ENCODE measurements at regions not wholly inside any gene's neighbourhood (a gene's known extent, or its start where the extent isn't known, plus 50 kb on each side); places are given as distances from the start of the nearest gene placed in this dataset.

DNA sequence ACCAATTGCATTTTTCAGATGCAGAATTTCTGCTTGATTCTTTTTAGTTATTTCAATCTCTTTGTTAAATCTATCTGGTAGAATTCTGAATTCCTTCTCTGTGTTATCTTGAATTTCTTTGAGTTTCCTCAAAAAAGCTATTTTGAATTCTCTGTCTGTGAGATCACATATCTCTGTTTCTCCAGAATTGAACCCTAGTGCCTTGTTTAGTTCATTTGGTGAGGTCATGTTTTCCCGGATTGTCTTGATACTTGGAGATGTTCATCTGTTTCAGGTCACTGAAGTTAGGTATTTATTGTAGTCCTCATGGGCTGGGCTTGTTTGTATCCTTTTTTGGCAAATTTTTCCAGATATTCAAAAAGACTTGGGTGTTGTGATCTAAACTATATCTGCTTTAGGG, 202.9 kb upstream of the SERP2 start:
- Histone ChIP-seq H3K27ac (no peak overlapping the region), H3K36me3 (no peaks in the 10 kb centered on the region), H3K27me3 (no peaks in the 10 kb centered on the region), H3K9me3 (no peaks in the 10 kb centered on the region), H3K4me1 (peaks cover 11% of the 10 kb centered on the region), H3K4me3 (no peak overlapping the region)
- no peak for ATAC-seq
- TF ChIP-seq, protein P1, sequence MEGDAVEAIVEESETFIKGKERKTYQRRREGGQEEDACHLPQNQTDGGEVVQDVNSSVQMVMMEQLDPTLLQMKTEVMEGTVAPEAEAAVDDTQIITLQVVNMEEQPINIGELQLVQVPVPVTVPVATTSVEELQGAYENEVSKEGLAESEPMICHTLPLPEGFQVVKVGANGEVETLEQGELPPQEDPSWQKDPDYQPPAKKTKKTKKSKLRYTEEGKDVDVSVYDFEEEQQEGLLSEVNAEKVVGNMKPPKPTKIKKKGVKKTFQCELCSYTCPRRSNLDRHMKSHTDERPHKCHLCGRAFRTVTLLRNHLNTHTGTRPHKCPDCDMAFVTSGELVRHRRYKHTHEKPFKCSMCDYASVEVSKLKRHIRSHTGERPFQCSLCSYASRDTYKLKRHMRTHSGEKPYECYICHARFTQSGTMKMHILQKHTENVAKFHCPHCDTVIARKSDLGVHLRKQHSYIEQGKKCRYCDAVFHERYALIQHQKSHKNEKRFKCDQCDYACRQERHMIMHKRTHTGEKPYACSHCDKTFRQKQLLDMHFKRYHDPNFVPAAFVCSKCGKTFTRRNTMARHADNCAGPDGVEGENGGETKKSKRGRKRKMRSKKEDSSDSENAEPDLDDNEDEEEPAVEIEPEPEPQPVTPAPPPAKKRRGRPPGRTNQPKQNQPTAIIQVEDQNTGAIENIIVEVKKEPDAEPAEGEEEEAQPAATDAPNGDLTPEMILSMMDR (IDR thresholded peaks at IDR 0.05): no peak
- intact Hi-C loops (cut with DNase I): no loop called here
- no peak for DNase-seq

DNA sequence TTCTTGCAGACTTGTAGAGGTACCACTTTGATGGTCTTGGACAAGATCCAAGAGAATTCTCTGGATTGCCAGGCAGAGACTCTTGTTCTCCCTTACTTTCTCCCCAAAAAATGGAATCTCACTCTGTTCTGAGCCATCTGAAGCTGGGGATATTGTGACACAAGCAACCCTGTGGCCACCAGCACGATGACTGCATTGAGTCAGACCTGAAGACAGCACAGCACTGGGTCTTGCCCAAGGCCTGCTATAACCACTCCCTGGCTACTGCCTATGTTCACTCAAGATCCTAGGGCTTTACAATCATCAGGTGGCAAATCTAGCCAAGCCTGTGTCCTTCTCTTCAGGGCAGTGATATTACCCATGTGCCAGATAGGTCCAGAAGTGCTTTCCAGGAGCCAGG, 202.5 kb upstream of the SERP2 start:
- Histone ChIP-seq H3K36me3 (no peaks in the 10 kb centered on the region), H3K27me3 (no peaks in the 10 kb centered on the region), H3K4me3 (no peak overlapping the region), H3K27ac (no peak overlapping the region), H3K4me1 (peaks cover 11% of the 10 kb centered on the region), H3K9me3 (no peaks in the 10 kb centered on the region)
- intact Hi-C loops (cut with DNase I): no loop called here
- TF ChIP-seq, protein P1 (IDR thresholded peaks at IDR 0.05): no peak
- DNase-seq: no peak
- ATAC-seq: peak; percentile 41

- TF ChIP-seq, protein P1 (IDR thresholded peaks at IDR 0.05): no peak
- Histone ChIP-seq H3K36me3 (no peaks in the 10 kb centered on the region), H3K9me3 (no peaks in the 10 kb centered on the region), H3K4me3 (no peak overlapping the region), H3K4me1 (peaks cover 11% of the 10 kb centered on the region), H3K27ac (no peak overlapping the region), H3K27me3 (no peaks in the 10 kb centered on the region)
- intact Hi-C loops (cut with DNase I): no loop called here
- DNase-seq (no peak), ATAC-seq (peak; percentile 54)
These were observed 201.8 kb upstream of the SERP2 start for GRCh38 chr13:44171861-44172260.

DNA sequence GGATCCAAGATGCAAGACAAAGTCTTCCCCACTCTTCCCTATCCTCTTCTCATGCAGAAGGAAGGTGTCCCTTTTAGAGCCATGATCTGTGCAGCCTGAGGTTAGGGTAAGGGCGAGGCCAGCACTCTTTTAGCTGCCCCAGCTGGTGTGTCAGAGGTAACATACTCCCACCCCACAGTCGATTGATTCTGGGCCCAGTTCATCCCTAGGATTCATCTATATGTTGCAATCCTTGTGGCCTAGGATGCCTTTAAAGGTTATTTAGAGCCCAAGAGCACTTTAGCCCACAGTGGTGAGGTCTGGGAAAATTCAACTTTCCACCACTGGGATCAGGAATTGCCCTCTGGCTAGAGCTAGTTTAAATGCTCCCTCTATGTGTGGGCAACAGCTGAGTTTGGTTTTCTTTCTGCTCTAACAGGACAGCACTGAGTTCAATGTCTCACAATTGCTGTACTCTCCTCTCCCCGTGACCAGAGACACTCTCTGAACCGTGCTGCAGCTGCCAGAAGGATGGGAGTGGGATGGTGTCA, 201.3 kb upstream of the SERP2 start:
- no peak overlapping the region for H3K27ac ChIP-seq
- ATAC-seq (no peak), DNase-seq (no peak)
- TF ChIP-seq, protein P1 (IDR thresholded peaks at IDR 0.05): no peak
- no peaks in the 10 kb centered on the region for H3K9me3 ChIP-seq
- H3K36me3 ChIP-seq: no peaks in the 10 kb centered on the region
- peaks cover 11% of the 10 kb centered on the region for H3K4me1 ChIP-seq
- H3K4me3 ChIP-seq: no peak overlapping the region
- H3K27me3 ChIP-seq: no peaks in the 10 kb centered on the region
- intact Hi-C loops (cut with DNase I): no loop called here

DNA sequence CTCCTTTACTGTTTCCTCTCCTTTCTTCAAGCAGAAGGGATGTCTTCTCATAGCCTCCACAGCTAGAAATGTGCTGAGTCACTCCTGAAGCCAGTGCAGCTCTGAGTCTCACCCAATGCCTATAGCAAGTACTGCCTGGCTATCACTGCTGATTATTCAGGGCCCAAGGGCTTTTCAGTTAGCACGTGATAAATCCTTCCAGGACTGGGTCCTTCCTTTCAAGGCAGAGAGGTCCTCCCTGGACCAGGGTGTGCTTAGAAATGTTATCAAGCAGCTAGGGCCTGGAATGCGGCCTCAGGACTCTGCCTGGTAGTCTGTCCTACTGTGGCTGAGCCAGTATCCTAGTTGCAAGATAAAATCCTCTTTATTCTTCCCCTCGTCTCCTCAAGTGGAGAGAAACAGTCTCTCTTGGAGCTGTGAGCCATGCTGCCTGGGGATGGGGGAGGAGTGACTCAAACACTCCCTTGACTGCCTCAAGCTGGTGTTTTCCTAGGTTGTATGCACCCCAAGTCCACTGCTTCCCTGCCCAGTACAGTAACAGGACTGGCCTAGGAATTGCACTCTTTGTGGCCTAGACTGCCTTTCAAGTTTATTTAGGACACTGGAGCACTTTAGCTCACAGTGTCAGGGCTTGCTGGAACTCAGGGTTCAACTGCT, 198.7 kb upstream of the SERP2 start:
- H3K27ac ChIP-seq: no peak overlapping the region
- H3K9me3 ChIP-seq: no peaks in the 10 kb centered on the region
- DNase-seq (no peak), ATAC-seq (peak; percentile 59)
- H3K4me3 ChIP-seq: no peak overlapping the region
- no peaks in the 10 kb centered on the region for H3K36me3 ChIP-seq
- intact Hi-C loops (cut with DNase I): no loop called here
- H3K4me1 ChIP-seq: peaks cover 11% of the 10 kb centered on the region
- no peaks in the 10 kb centered on the region for H3K27me3 ChIP-seq
- TF ChIP-seq, protein P1 (IDR thresholded peaks at IDR 0.05): no peak

All from upper lobe of right lung (tissue), 1 donor.